Kidney epithelial cell (primary cell): ENCODE measurements at regions not wholly inside any gene's neighbourhood (a gene's known extent, or its start where the extent isn't known, plus 50 kb on each side); places are given as distances from the start of the nearest gene placed in this dataset.

Experiments
- DNase-seq: peaks from one replicate; pipeline ENCODE4 v3.0.0-alpha.2; 2010; ENCODE audit warnings: low read depth
- H3K27me3 ChIP-seq: 2 replicates; pipeline ENCODE4 v1.6.0; 2011; ENCODE audit warnings: low read length; ENCODE audit not compliant: control insufficient read depth, insufficient read depth
- H3K36me3 ChIP-seq: 2 replicates; pipeline ENCODE4 v1.5.1; 2011; ENCODE audit warnings: low read length; ENCODE audit not compliant: control insufficient read depth, insufficient read depth
- H3K4me3 ChIP-seq: 2 replicates; pipeline ENCODE4 v1.5.1; 2011; ENCODE audit warnings: low read depth, mild to moderate bottlenecking, control low read depth, low read length
- CTCF ChIP-seq: IDR thresholded peaks from 2 replicates; pipeline ENCODE4 v1.5.1; 2011; ENCODE audit warnings: mild to moderate bottlenecking, moderate library complexity, low read length, control low read depth, inconsistent platforms; ENCODE audit not compliant: insufficient read depth, poor library complexity, severe bottlenecking

GRCh38 chr3:36011791-36012190 is 368.5 kb upstream of the STAC start:
- Histone ChIP-seq H3K27me3 (no peaks in the 10 kb centered on the region), H3K36me3 (no peaks in the 10 kb centered on the region), H3K4me3 (no peak overlapping the region)
- no peak for TF ChIP-seq CTCF
- DNase-seq, result no peak

GRCh38 chr3:36013425-36013824 is 366.9 kb upstream of the STAC start:
- H3K4me3 ChIP-seq, result no peak overlapping the region
- no peak for TF ChIP-seq CTCF
- H3K36me3 ChIP-seq, result no peaks in the 10 kb centered on the region
- H3K27me3 ChIP-seq, result no peaks in the 10 kb centered on the region
- DNase-seq, result no peak

- DNase-seq, result no peak
- Histone ChIP-seq H3K36me3 (no peaks in the 10 kb centered on the region), H3K27me3 (no peaks in the 10 kb centered on the region), H3K4me3 (no peak overlapping the region)
- no peak for TF ChIP-seq CTCF
Observed at GRCh38 chr3:36025232-36025631, 355.1 kb upstream of the STAC start.

- DNase-seq, result no peak
- no peak overlapping the region for H3K4me3 ChIP-seq
- H3K27me3 ChIP-seq, result no peaks in the 10 kb centered on the region
- no peaks in the 10 kb centered on the region for H3K36me3 ChIP-seq
- TF ChIP-seq CTCF, result no peak
Observed at GRCh38 chr3:36032180-36033047, 347.9 kb upstream of the STAC start.

- Histone ChIP-seq H3K36me3 (no peaks in the 10 kb centered on the region), H3K4me3 (no peak overlapping the region), H3K27me3 (no peaks in the 10 kb centered on the region)
- DNase-seq, result no peak
- no peak for TF ChIP-seq CTCF
Observed at GRCh38 chr3:36058404-36059030, 321.8 kb upstream of the STAC start.
